ENCODE measurements at regions not wholly inside any gene's neighbourhood (a gene's known extent, or its start where the extent isn't known, plus 50 kb on each side); places are given as distances from the start of the nearest gene placed in this dataset.

GRCh38 chr14:94887591-94887990, 117.7 kb upstream of the GSC start:
- Histone ChIP-seq H3K4me2 (ENCODE audit: insufficient read depth, low read length, poor library complexity, severe bottlenecking) (no peak overlapping the region), H2BK15ac (ENCODE audit: low read length) (no peak overlapping the region), H2BK12ac (ENCODE audit: low read length) (peak overlapping the region; percentile 1), H3K27ac (replicated peaks; ENCODE audit: low read length) (no peak overlapping the region), H3K4me3 (ENCODE audit: low read length in 2 of 2) (no peak overlapping the region), H3K23ac (ENCODE audit: low read depth, low read length, poor library complexity) (no peak overlapping the region), H3K9me3 (replicated peaks in 1 of 2; ENCODE audit: control insufficient read depth in 2 of 2, insufficient read depth in 1 of 2, low read depth in 1 of 2, low read length in 2 of 2) (peaks cover 0 to 13% of the 10 kb centered on the region in 2 donors), H2AK5ac (ENCODE audit: low read depth, low read length) (peak overlapping the region; percentile 8), H3K14ac (ENCODE audit: low read length) (peak overlapping the region; percentile 22), H2BK120ac (ENCODE audit: low read depth, low read length) (no peak overlapping the region), H3K79me1 (ENCODE audit: low read depth, low read length) (peaks cover 4% of the 10 kb centered on the region), H2AFZ (ENCODE audit: low read length) (no peak overlapping the region), H3K27me3 (ENCODE audit: control insufficient read depth in 3 of 3, insufficient read depth in 3 of 3, low read depth in 1 of 3, low read length in 3 of 3) (peaks cover 0 to 12% (median 0%) of the 10 kb centered on the region in 3 experiments), H3K4me1 (ENCODE audit: control insufficient read depth in 2 of 2, insufficient read depth in 1 of 2, low read depth in 1 of 2, low read length in 2 of 2) (peaks cover 0 to 11% of the 10 kb centered on the region in 2 donors), H4K8ac (ENCODE audit: low read depth, low read length) (no peak overlapping the region), H3K9ac (ENCODE audit: low read depth, low read length, poor library complexity) (no peak overlapping the region), H3K18ac (ENCODE audit: low read length) (peak overlapping the region; percentile 20), H3K36me3 (replicated peaks in 1 of 2; ENCODE audit: control insufficient read depth in 2 of 2, insufficient read depth in 2 of 2, low read length in 2 of 2) (no peaks in the 10 kb centered on the region), H2BK5ac (ENCODE audit: low read length) (no peak overlapping the region), H4K91ac (ENCODE audit: low read depth, low read length, poor library complexity) (no peak overlapping the region), H3K4ac (ENCODE audit: low read length) (no peak overlapping the region)
- DNase-seq (ENCODE audit: low spot score): no peak
- no CpG with 5 or more reads among the region's 10 CpGs for WGBS, 2 donors (ENCODE audit: extremely low coverage in 2 of 2, insufficient read length in 2 of 2, insufficient replicate concordance in 1 of 2)

GRCh38 chr14:94886931-94887330, 117.0 kb upstream of the GSC start:
- Histone ChIP-seq H3K4me3 (ENCODE audit: low read length in 2 of 2) (no peak overlapping the region), H2BK5ac (ENCODE audit: low read length) (no peak overlapping the region), H3K4me1 (ENCODE audit: control insufficient read depth in 2 of 2, insufficient read depth in 1 of 2, low read depth in 1 of 2, low read length in 2 of 2) (peaks cover 0 to 9% of the 10 kb centered on the region in 2 donors), H4K8ac (ENCODE audit: low read depth, low read length) (no peak overlapping the region), H3K4me2 (ENCODE audit: insufficient read depth, low read length, poor library complexity, severe bottlenecking) (no peak overlapping the region), H2BK120ac (ENCODE audit: low read depth, low read length) (no peak overlapping the region), H3K27ac (replicated peaks; ENCODE audit: low read length) (no peak overlapping the region), H3K79me1 (ENCODE audit: low read depth, low read length) (peaks cover 4% of the 10 kb centered on the region), H4K91ac (ENCODE audit: low read depth, low read length, poor library complexity) (no peak overlapping the region), H3K23ac (ENCODE audit: low read depth, low read length, poor library complexity) (no peak overlapping the region), H2BK12ac (ENCODE audit: low read length) (no peak overlapping the region), H3K9ac (ENCODE audit: low read depth, low read length, poor library complexity) (no peak overlapping the region), H3K4ac (ENCODE audit: low read length) (no peak overlapping the region), H3K36me3 (replicated peaks in 1 of 2; ENCODE audit: control insufficient read depth in 2 of 2, insufficient read depth in 2 of 2, low read length in 2 of 2) (no peaks in the 10 kb centered on the region), H2AFZ (ENCODE audit: low read length) (no peak overlapping the region), H2BK15ac (ENCODE audit: low read length) (no peak overlapping the region), H3K18ac (ENCODE audit: low read length) (peak overlapping the region; percentile 49), H3K14ac (ENCODE audit: low read length) (no peak overlapping the region), H3K9me3 (replicated peaks in 1 of 2; ENCODE audit: control insufficient read depth in 2 of 2, insufficient read depth in 1 of 2, low read depth in 1 of 2, low read length in 2 of 2) (peaks cover 0 to 14% of the 10 kb centered on the region in 2 donors), H2AK5ac (ENCODE audit: low read depth, low read length) (peak overlapping the region; percentile 34), H3K27me3 (ENCODE audit: control insufficient read depth in 3 of 3, insufficient read depth in 3 of 3, low read depth in 1 of 3, low read length in 3 of 3) (peaks cover 0 to 12% (median 0%) of the 10 kb centered on the region in 3 experiments)
- no peak for DNase-seq (ENCODE audit: low spot score)
- WGBS, 2 donors (ENCODE audit: extremely low coverage in 2 of 2, insufficient read length in 2 of 2, insufficient replicate concordance in 1 of 2): no CpG with 5 or more reads among the region's 7 CpGs

- H2BK12ac ChIP-seq (ENCODE audit: low read length): no peak overlapping the region
- H3K27me3 ChIP-seq (ENCODE audit: control insufficient read depth in 3 of 3, insufficient read depth in 3 of 3, low read depth in 1 of 3, low read length in 3 of 3): peaks cover 0 to 11% (median 0%) of the 10 kb centered on the region in 3 experiments
- H3K18ac ChIP-seq (ENCODE audit: low read length): peak overlapping the region; percentile 55
- H3K36me3 ChIP-seq (replicated peaks in 1 of 2; ENCODE audit: control insufficient read depth in 2 of 2, insufficient read depth in 2 of 2, low read length in 2 of 2): no peaks in the 10 kb centered on the region
- no peak overlapping the region for H3K23ac ChIP-seq (ENCODE audit: low read depth, low read length, poor library complexity)
- H2BK15ac ChIP-seq (ENCODE audit: low read length): no peak overlapping the region
- H3K4me3 ChIP-seq (ENCODE audit: low read length in 2 of 2): no peak overlapping the region
- no peak overlapping the region for H2BK5ac ChIP-seq (ENCODE audit: low read length)
- no peak overlapping the region for H3K4me2 ChIP-seq (ENCODE audit: insufficient read depth, low read length, poor library complexity, severe bottlenecking)
- no peak overlapping the region for H3K27ac ChIP-seq (replicated peaks; ENCODE audit: low read length)
- no peak for DNase-seq (ENCODE audit: low spot score)
- H4K91ac ChIP-seq (ENCODE audit: low read depth, low read length, poor library complexity): no peak overlapping the region
- WGBS, 2 donors (ENCODE audit: extremely low coverage in 2 of 2, insufficient read length in 2 of 2, insufficient replicate concordance in 1 of 2): no CpG with 5 or more reads among the region's 5 CpGs
- H3K4ac ChIP-seq (ENCODE audit: low read length): no peak overlapping the region
- peaks cover 4% of the 10 kb centered on the region for H3K79me1 ChIP-seq (ENCODE audit: low read depth, low read length)
- H2BK120ac ChIP-seq (ENCODE audit: low read depth, low read length): no peak overlapping the region
- peaks cover 0 to 17% of the 10 kb centered on the region in 2 donors for H3K9me3 ChIP-seq (replicated peaks in 1 of 2; ENCODE audit: control insufficient read depth in 2 of 2, insufficient read depth in 1 of 2, low read depth in 1 of 2, low read length in 2 of 2)
- no peak overlapping the region for H3K9ac ChIP-seq (ENCODE audit: low read depth, low read length, poor library complexity)
- H3K14ac ChIP-seq (ENCODE audit: low read length): no peak overlapping the region
- H4K8ac ChIP-seq (ENCODE audit: low read depth, low read length): no peak overlapping the region
- H3K4me1 ChIP-seq (ENCODE audit: control insufficient read depth in 2 of 2, insufficient read depth in 1 of 2, low read depth in 1 of 2, low read length in 2 of 2): peaks cover 0 to 7% of the 10 kb centered on the region in 2 donors
- H2AFZ ChIP-seq (ENCODE audit: low read length): no peak overlapping the region
- H2AK5ac ChIP-seq (ENCODE audit: low read depth, low read length): no peak overlapping the region
These were observed 115.7 kb upstream of the GSC start for GRCh38 chr14:94885481-94886155.

- Histone ChIP-seq H3K4me3 (ENCODE audit: low read length in 2 of 2) (no peak overlapping the region), H2BK120ac (ENCODE audit: low read depth, low read length) (peak overlapping the region; percentile 66), H3K23ac (ENCODE audit: low read depth, low read length, poor library complexity) (no peak overlapping the region), H3K18ac (ENCODE audit: low read length) (peak overlapping the region; percentile 69), H2BK12ac (ENCODE audit: low read length) (no peak overlapping the region), H3K4me2 (ENCODE audit: insufficient read depth, low read length, poor library complexity, severe bottlenecking) (no peak overlapping the region), H3K4me1 (ENCODE audit: control insufficient read depth in 2 of 2, insufficient read depth in 1 of 2, low read depth in 1 of 2, low read length in 2 of 2) (peaks cover 0 to 3% of the 10 kb centered on the region in 2 donors), H2AK5ac (ENCODE audit: low read depth, low read length) (peak overlapping the region; percentile 29), H3K27me3 (ENCODE audit: control insufficient read depth in 3 of 3, insufficient read depth in 3 of 3, low read depth in 1 of 3, low read length in 3 of 3) (peaks cover 0 to 4% (median 0%) of the 10 kb centered on the region in 3 experiments), H2AFZ (ENCODE audit: low read length) (no peak overlapping the region), H2BK15ac (ENCODE audit: low read length) (peak overlapping the region; percentile 50), H2BK5ac (ENCODE audit: low read length) (no peak overlapping the region), H3K36me3 (replicated peaks in 1 of 2; ENCODE audit: control insufficient read depth in 2 of 2, insufficient read depth in 2 of 2, low read length in 2 of 2) (no peaks in the 10 kb centered on the region), H4K8ac (ENCODE audit: low read depth, low read length) (no peak overlapping the region), H3K9me3 (replicated peaks in 1 of 2; ENCODE audit: control insufficient read depth in 2 of 2, insufficient read depth in 1 of 2, low read depth in 1 of 2, low read length in 2 of 2) (peaks cover 0 to 10% of the 10 kb centered on the region in 2 donors), H3K79me1 (ENCODE audit: low read depth, low read length) (no peaks in the 10 kb centered on the region), H3K27ac (replicated peaks; ENCODE audit: low read length) (no peak overlapping the region), H3K14ac (ENCODE audit: low read length) (no peak overlapping the region), H3K4ac (ENCODE audit: low read length) (no peak overlapping the region), H4K91ac (ENCODE audit: low read depth, low read length, poor library complexity) (no peak overlapping the region), H3K9ac (ENCODE audit: low read depth, low read length, poor library complexity) (peak overlapping the region; percentile 3)
- no peak for DNase-seq (ENCODE audit: low spot score)
- no CpG with 5 or more reads among the region's 19 CpGs for WGBS, 2 donors (ENCODE audit: extremely low coverage in 2 of 2, insufficient read length in 2 of 2, insufficient replicate concordance in 1 of 2)
These were observed 114.8 kb upstream of the GSC start for GRCh38 chr14:94884616-94885230.

Data from neuronal stem cell (in vitro differentiated cells).